Neural cell (in vitro differentiated cells): ENCODE measurements at regions not wholly inside any gene's neighbourhood (a gene's known extent, or its start where the extent isn't known, plus 50 kb on each side); places are given as distances from the start of the nearest gene placed in this dataset.

Experiments
- CTCF ChIP-seq: fragments of 450-650 bp; IDR thresholded peaks from 2 replicates; pipeline ENCODE4 v1.5.1; 2014; ENCODE audit warnings: antibody characterized with exemption, mild to moderate bottlenecking, moderate library complexity; ENCODE audit not compliant: poor library complexity, severe bottlenecking
- POLR2AphosphoS5 ChIP-seq: IDR thresholded peaks from 2 replicates; pipeline ENCODE4 v1.6.1; 2012

- TF ChIP-seq CTCF (no peak), POLR2AphosphoS5 (no peak)
These were observed 565.6 kb upstream of the TENM3 start for GRCh38 chr4:181677621-181678020.
